GM18508 (cell line): ENCODE measurements at regions not wholly inside any gene's neighbourhood (a gene's known extent, or its start where the extent isn't known, plus 50 kb on each side); places are given as distances from the start of the nearest gene placed in this dataset.

Experiments used
- ATAC-seq: cut with Tn5 transposase; IDR thresholded peaks from one replicate; pipeline ENCODE4 v1.9.1; 2021; ENCODE audit warnings: moderate number of reproducible peaks; ENCODE audit not compliant: insufficient read depth, unreplicated experiment

DNA sequence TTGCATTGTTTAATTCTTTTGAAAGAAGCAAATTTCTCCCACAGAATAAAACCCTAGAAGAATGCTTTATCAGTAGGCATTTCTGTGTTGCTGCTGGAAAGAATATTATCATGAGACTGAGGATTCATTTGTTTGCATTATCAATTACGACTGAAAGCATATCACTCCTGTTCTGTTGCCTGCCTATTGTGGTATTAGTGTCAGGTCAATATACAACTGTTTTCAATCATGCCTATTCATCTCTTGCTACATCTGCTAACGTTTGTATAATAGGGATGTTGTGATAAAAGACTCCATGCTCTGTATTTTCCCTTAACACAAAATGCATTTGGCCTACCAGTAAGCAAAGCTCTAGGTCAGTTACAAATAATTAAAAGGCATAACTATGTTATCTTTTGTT is 221.5 kb downstream of the PTPRC start:
- no peak for ATAC-seq

GRCh38 chr1:198861636-198862035 is 222.8 kb downstream of the PTPRC start:
- no peak for ATAC-seq

- no peak for ATAC-seq
These were observed 225.9 kb downstream of the PTPRC start for GRCh38 chr1:198864695-198865094.

DNA sequence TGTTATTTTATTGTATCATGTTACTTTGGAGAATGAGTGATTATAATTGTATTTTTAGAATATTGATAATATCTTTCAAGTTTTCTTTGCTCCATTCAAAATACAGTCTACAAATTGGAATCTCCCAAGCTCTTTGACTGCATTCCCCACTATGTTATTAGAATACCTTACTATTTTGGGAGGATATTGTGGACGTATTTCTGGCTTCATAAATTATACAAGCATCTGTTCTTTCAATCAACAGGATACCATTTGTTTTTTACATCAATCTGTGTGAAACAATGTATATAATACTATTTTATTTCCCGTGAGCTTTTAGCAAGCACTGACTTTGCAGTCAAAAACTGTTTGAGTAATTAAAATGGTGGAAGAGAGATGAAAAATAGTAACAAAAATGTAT is 226.5 kb downstream of the PTPRC start:
- ATAC-seq = no peak

- ATAC-seq = no peak
These were observed 228.3 kb downstream of the PTPRC start for GRCh38 chr1:198867182-198867581.

DNA sequence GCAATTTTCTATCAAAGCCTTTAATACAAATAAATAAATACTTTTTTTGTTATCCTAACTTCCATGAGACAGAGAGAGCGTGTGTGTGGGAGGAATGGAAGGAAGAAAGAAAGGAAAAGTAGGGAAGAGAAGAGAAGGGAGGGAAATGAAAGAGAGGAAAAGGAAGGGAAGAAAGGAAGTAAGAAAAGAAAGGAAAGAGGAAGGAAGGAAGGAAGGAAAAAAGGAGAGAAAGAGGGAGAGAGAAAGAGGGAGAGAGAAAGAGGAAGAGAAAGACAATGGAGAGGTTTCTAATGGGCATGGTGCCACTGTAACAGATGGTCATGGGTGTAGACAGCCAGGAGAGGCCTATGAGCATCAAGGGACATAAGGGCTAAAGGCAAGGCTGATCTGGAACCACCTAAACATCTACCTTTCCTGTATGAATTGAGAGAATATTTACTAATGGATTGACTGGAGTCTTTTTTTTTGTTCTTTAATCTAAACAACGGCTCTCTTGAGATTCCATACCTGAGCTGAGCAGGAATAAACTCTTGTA is 234.9 kb downstream of the PTPRC start:
- no peak for ATAC-seq

GRCh38 chr1:198876371-198876871 is 237.6 kb downstream of the PTPRC start:
- ATAC-seq = no peak

DNA sequence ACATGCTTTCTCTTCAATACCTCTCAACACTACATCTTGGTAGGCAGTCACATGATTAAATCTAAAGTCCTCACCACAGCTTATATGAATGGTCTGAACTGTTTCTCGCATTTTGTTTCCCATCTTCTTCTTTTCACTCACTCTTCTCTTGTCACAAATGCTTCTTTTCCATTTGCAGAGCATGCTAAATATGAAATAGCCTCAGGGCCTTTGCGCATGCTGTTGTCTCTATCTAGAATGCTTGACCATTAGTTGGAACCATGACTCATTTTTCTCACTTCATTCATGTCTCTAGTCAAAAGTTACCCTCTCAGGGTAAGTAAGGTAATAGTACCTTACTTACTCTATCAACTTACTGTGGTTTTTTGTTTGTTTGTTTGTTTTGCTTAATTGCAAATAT is 239.7 kb downstream of the PTPRC start:
- no peak for ATAC-seq

GRCh38 chr1:198879711-198880306 is 241.0 kb downstream of the PTPRC start:
- ATAC-seq = no peak

DNA sequence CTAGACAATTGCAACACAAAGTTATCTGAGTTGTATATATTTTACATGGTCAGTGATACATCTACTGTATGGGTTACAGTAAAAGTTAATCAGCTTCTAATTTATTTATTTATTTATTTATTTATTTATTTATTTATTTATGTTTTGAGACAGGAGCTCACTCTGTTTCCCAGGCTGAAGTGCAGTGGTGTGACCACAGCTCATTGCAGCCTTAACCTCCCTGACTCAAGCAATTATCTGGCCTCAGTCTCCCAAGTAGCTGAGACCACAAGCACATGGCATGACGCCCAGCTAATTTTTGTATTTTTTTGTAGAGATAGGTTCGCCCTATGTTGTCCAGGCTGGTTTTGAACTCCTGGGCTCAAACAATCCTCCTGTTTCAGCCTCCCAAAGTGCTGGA is 241.6 kb downstream of the PTPRC start:
- ATAC-seq = no peak

DNA sequence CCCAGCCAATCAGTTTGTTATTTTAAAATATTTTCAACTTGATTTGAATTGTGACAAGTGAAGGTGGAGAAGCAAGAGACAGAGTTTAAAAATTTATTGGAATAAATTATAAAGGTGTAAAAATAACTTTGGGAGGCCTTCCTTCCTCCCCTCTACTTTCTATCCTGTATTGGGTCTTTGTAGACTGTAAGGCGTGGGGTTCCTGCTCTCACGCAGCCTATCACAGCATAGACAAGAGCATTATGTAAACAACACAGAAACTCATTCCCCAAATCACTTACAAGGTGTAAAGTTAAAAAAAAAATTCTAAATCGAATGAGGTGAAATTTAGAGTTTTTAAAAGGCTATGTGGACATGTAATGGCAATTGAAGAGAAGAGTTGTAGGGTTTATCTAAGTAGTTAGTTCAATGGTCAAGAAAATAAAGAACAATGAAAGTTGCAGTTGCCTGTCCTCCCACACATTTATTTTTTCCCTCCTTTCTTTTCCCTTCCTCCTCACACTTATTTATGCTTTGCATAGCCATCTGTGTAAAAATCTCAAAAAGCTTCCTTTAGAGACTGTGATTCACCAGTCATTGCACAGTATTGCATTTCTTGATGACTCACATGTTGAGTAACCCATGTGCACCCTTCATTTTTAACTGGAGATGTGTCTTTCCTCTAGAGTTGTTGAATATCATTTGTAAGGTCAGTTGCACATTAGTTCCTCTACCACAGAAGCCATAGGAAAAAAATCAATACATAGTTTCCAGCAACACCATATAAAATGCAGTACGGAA is 242.2 kb downstream of the PTPRC start:
- ATAC-seq = no peak

GRCh38 chr1:198883184-198883583 is 244.3 kb downstream of the PTPRC start:
- no peak for ATAC-seq

DNA sequence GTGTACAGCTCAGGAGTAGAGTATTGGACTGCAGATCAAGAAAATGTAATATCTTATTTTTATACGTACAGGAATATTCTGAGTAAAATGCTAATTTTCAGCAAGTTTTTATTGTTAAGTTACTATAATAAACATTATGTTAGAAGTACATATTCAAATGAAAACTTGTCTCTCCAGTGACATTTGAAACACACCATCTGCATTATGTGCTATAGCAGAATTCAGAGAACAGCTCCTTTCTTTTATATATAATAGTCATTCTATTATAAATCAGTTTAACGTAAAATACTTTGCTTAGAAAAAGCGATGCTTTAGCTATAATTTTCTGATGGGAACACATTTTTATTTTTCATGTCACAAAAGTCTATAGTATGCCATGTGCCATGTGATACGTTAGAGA is 249.0 kb downstream of the PTPRC start:
- ATAC-seq = no peak

GRCh38 chr1:198888379-198888943 is 249.6 kb downstream of the PTPRC start:
- no peak for ATAC-seq

DNA sequence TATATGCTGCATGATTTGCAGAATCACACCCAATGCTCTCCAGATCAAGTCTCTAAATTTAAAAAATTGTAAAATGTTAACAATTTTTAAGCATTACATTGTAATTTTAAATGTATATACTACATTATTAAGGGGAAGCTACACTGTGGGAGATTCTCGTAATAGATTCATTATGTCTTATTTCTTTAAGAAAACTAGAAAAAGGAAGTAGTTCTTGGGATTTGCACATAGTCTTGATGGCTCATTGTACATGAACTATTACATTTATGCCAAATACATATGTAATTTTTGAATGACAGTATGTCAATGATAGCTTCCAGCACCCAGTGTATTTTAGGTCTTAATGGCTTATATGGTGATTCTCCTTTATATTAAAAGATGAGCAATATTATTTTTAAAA is 250.3 kb downstream of the PTPRC start:
- no peak for ATAC-seq

- ATAC-seq = no peak
These were observed 250.9 kb downstream of the PTPRC start for GRCh38 chr1:198889749-198890148.

GRCh38 chr1:198890214-198890930 is 251.5 kb downstream of the PTPRC start:
- ATAC-seq = no peak

DNA sequence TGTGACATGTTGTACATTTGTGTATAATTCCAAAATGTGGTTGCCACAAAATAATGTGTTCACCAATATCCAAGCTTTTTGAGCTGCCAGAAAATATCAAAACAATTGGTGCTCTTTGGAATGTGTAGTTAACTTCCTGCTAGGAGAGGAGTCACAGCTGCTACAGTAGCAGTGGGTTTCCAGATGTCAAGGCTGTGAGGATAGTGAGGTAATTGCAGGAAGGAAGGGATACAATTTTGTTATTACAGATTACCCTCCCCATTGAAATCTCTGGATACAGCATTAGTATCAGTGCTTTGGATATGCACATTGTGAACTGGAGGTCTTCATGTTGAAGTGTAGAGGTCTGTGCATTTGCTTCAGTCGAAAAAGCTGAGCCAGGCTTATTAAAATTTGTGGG is 253.2 kb downstream of the PTPRC start:
- ATAC-seq = no peak

DNA sequence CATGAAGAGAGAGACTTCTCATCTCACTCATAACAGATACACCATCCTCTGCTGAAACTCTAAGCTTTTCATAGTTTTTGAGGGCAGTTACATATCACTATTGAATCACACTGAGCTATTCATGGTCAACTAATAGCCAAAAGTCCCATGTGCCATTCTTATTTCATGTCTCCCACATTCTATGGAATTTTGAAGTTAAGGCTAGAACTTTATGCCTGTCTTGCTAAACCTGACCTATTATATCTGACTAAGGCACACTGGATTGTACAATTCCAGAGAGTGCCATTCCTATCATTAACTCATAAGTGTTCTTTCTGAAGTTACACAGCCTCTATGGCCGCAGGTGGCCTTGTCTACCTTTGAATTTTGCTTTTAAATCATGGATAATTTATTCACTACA is 254.3 kb downstream of the PTPRC start:
- ATAC-seq = no peak

- no peak for ATAC-seq
These were observed 255.1 kb downstream of the PTPRC start for GRCh38 chr1:198893763-198894444.
